HepG2 (cell line): ENCODE measurements at regions not wholly inside any gene's neighbourhood (a gene's known extent, or its start where the extent isn't known, plus 50 kb on each side); places are given as distances from the start of the nearest gene placed in this dataset.

Experiments used
- MBD4 ChIP-seq: IDR thresholded peaks from 2 replicates; pipeline ENCODE4 v1.6.1; 2012; ENCODE audit warnings: low read length, inconsistent platforms, borderline replicate concordance
- NFE2L2 ChIP-seq: fragments of 150-350 bp; IDR thresholded peaks from 2 replicates; pipeline ENCODE4 v1.6.1; 2014; ENCODE audit warnings: low read length
- PAWR ChIP-seq: sonication (generic); formaldehyde crosslinking; IDR thresholded peaks from 2 replicates; pipeline ENCODE4 v1.4.0; 2020; ENCODE audit warnings: missing genetic modification reagents, mild to moderate bottlenecking, borderline replicate concordance
- PRDM10 ChIP-seq: sonication (generic); formaldehyde crosslinking; IDR thresholded peaks from 2 replicates; pipeline ENCODE4 v1.4.0; 2020; ENCODE audit warnings: low read depth, missing genetic modification reagents
- SMC3 ChIP-seq: IDR thresholded peaks from 2 replicates; pipeline ENCODE4 v1.6.1; 2011; ENCODE audit warnings: low read length, improper control_type of control experiment
- SNRNP70 ChIP-seq: fragments of 200-400 bp; formaldehyde crosslinking; IDR thresholded peaks from 2 replicates; pipeline ENCODE4 v1.6.1; 2017; ENCODE audit warnings: mild to moderate bottlenecking, low read depth, low read length, moderate library complexity
- TGIF2 ChIP-seq: IDR thresholded peaks from 2 replicates; pipeline ENCODE4 v1.6.1; 2016; ENCODE audit warnings: control low read depth, missing compliant biosample characterization
- THYN1 ChIP-seq: sonication (generic); formaldehyde crosslinking; IDR thresholded peaks from 2 replicates; pipeline ENCODE4 v1.8.1; 2023; ENCODE audit warnings: low read depth, mild to moderate bottlenecking, moderate library complexity, missing genetic modification reagents, borderline replicate concordance
- ZMAT3 ChIP-seq: sonication (generic); formaldehyde crosslinking; conservative IDR thresholded peaks from 2 replicates; pipeline ENCODE4 v1.7.0; 2021; ENCODE audit warnings: missing genetic modification reagents
- ZMYM4 ChIP-seq: sonication (generic); formaldehyde crosslinking; IDR thresholded peaks from 2 replicates; pipeline ENCODE4 v1.8.1; 2023; ENCODE audit warnings: mild to moderate bottlenecking, missing genetic modification reagents
- ZNF121 ChIP-seq: sonication (generic); formaldehyde crosslinking; IDR thresholded peaks from 2 replicates; pipeline ENCODE4 v1.5.0; 2020; ENCODE audit warnings: mild to moderate bottlenecking, missing genetic modification reagents
- ZNF274 ChIP-seq: sonication (generic); formaldehyde crosslinking; IDR thresholded peaks from 2 replicates; pipeline ENCODE4 v1.5.1; 2020; ENCODE audit warnings: mild to moderate bottlenecking, missing genetic modification reagents
- ZNF431 ChIP-seq: sonication (generic); formaldehyde crosslinking; IDR thresholded peaks from 2 replicates; pipeline ENCODE4 v1.9.0; 2022; ENCODE audit warnings: missing genetic modification reagents, low read depth, mild to moderate bottlenecking, borderline replicate concordance
- ZNF512B ChIP-seq: sonication (generic); formaldehyde crosslinking; IDR thresholded peaks from 2 replicates; pipeline ENCODE4 v1.5.1; 2020; ENCODE audit warnings: missing genetic modification reagents, mild to moderate bottlenecking, borderline replicate concordance
- ZNF670 ChIP-seq: sonication (generic); formaldehyde crosslinking; IDR thresholded peaks from 2 replicates; pipeline ENCODE4 v1.8.0; 2022; ENCODE audit warnings: mild to moderate bottlenecking, missing genetic modification reagents, borderline replicate concordance
- ZNF709 ChIP-seq: sonication (generic); formaldehyde crosslinking; IDR thresholded peaks from 2 replicates; pipeline ENCODE4 v1.5.0; 2020; ENCODE audit warnings: mild to moderate bottlenecking, missing genetic modification reagents
- ZNF720 ChIP-seq: sonication (generic); formaldehyde crosslinking; IDR thresholded peaks from 2 replicates; pipeline ENCODE4 v1.4.0; 2020; ENCODE audit warnings: missing genetic modification reagents
- ZSCAN21 ChIP-seq: sonication (generic); formaldehyde crosslinking; IDR thresholded peaks from 2 replicates; pipeline ENCODE4 v1.8.0; 2022; ENCODE audit warnings: mild to moderate bottlenecking, missing genetic modification reagents, moderate library complexity, borderline replicate concordance
- TF ChIP-seq, protein P1 (sequence below): sonication (generic); formaldehyde crosslinking; IDR thresholded peaks from 2 replicates; pipeline ENCODE4 v1.5.0; 2020; ENCODE audit warnings: missing genetic modification reagents, mild to moderate bottlenecking, borderline replicate concordance
- TF ChIP-seq, protein P2 (sequence below): sonication (generic); formaldehyde crosslinking; IDR thresholded peaks from 2 replicates; pipeline ENCODE4 v1.8.0; 2022; ENCODE audit warnings: mild to moderate bottlenecking, missing genetic modification reagents; ENCODE audit not compliant: insufficient replicate concordance

GRCh38 chr3:8443829-8444791 lies 57.5 kb upstream of the LMCD1 start (continued):
- no peak for TF ChIP-seq ZSCAN21 (CRISPR knock-in tag)
- TF ChIP-seq SMC3: peak; percentile 46; the same call in 1 of the 2 replicates
- TF ChIP-seq, protein P1, sequence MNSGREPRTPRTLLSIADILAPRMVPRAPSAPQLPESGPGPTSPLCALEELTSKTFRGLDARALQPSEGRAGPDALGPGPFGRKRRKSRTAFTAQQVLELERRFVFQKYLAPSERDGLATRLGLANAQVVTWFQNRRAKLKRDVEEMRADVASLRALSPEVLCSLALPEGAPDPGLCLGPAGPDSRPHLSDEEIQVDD (CRISPR knock-in tag): no peak
- TF ChIP-seq PRDM10: 0 out of 2 replicates have a peak, but pooled peaks have one; percentile 68
- no peak for TF ChIP-seq ZNF709 (CRISPR knock-in tag)
- TF ChIP-seq TGIF2 (CRISPR knock-in tag): peak; percentile 92
- TF ChIP-seq ZNF274 (CRISPR knock-in tag): no peak
- no peak for TF ChIP-seq ZNF720 (CRISPR knock-in tag)
- no peak for TF ChIP-seq NFE2L2
- TF ChIP-seq, protein P2, sequence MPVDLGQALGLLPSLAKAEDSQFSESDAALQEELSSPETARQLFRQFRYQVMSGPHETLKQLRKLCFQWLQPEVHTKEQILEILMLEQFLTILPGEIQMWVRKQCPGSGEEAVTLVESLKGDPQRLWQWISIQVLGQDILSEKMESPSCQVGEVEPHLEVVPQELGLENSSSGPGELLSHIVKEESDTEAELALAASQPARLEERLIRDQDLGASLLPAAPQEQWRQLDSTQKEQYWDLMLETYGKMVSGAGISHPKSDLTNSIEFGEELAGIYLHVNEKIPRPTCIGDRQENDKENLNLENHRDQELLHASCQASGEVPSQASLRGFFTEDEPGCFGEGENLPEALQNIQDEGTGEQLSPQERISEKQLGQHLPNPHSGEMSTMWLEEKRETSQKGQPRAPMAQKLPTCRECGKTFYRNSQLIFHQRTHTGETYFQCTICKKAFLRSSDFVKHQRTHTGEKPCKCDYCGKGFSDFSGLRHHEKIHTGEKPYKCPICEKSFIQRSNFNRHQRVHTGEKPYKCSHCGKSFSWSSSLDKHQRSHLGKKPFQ (CRISPR knock-in tag): no peak
- peak; percentile 92 for TF ChIP-seq ZMYM4 (CRISPR knock-in tag)
- TF ChIP-seq ZNF121 (CRISPR knock-in tag): no peak
- TF ChIP-seq ZMAT3 (CRISPR knock-in tag): no peak; the same call in 1 of the 2 replicates
- TF ChIP-seq THYN1 (CRISPR knock-in tag): no peak
- no peak for TF ChIP-seq ZNF670 (CRISPR knock-in tag)
- TF ChIP-seq PAWR (CRISPR knock-in tag): no peak
- TF ChIP-seq MBD4: no peak
- TF ChIP-seq ZNF431 (CRISPR knock-in tag): no peak
- no peak for TF ChIP-seq SNRNP70
- TF ChIP-seq ZNF512B: no peak
